H1 (cell line): ENCODE measurements at regions not wholly inside any gene's neighbourhood (a gene's known extent, or its start where the extent isn't known, plus 50 kb on each side); places are given as distances from the start of the nearest gene placed in this dataset.

ENCODE experiments used
- KDM1A ChIP-seq: fragments of 200-600, 300-600 bp; sonication (generic); IDR thresholded peaks from 2 replicates; pipeline ENCODE4 v1.7.1; 2016; ENCODE audit warnings: mild to moderate bottlenecking, low read length, borderline replicate concordance
- TF ChIP-seq, protein P1 (sequence below): IDR thresholded peaks from 2 replicates; pipeline ENCODE4 v1.6.1; 2011; ENCODE audit warnings: low read length, improper control_type of control experiment

GRCh38 chr2:217047209-217047608 lies 187.3 kb upstream of the TNP1 start (continued):
- TF ChIP-seq, protein P1, sequence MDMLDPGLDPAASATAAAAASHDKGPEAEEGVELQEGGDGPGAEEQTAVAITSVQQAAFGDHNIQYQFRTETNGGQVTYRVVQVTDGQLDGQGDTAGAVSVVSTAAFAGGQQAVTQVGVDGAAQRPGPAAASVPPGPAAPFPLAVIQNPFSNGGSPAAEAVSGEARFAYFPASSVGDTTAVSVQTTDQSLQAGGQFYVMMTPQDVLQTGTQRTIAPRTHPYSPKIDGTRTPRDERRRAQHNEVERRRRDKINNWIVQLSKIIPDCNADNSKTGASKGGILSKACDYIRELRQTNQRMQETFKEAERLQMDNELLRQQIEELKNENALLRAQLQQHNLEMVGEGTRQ: no peak
- TF ChIP-seq KDM1A: no peak
